PC-9 (cell line): ENCODE measurements at regions not wholly inside any gene's neighbourhood (a gene's known extent, or its start where the extent isn't known, plus 50 kb on each side); places are given as distances from the start of the nearest gene placed in this dataset.

Experiments used
- BruUV-seq: library from RNA; stranded (reverse); fragments of 400-500 nt; replicated peaks from 2 replicates; lab custom pipeline; 2021; lab: Mats Ljungman, UMichigan
- CTCF ChIA-PET: fragments of 300-600 bp; sonication (Branson Sonifier 250); formaldehyde crosslinking; loops from one replicate; lab custom pipeline; 2022; ENCODE audit warnings: antibody characterized with exemption; lab: Charles Lee
- POLR2A ChIA-PET: fragments of 300-600 bp; sonication (Branson Sonifier 250); formaldehyde crosslinking; loops from one replicate; lab custom pipeline; 2022; ENCODE audit warnings: antibody characterized with exemption; ENCODE audit not compliant: unreplicated experiment; lab: Charles Lee
- DNase-seq, 2 experiments: peaks; one replicate each; pipeline versions ENCODE4 v3.0.0 to v3.0.0-alpha.2; 2015 to 2022; ENCODE audit warnings: mixed read lengths in 1 of 2
- H2AFZ ChIP-seq: fragments of 200-600 bp; sonication (generic); 2 replicates; pipeline ENCODE4 v1.8.1; 2017; ENCODE audit warnings: antibody characterized with exemption
- H3F3A ChIP-seq: fragments of 200-600 bp; sonication (generic); 2 replicates; pipeline ENCODE4 v1.8.1; 2017; ENCODE audit warnings: antibody characterized with exemption, mild to moderate bottlenecking, low read depth; ENCODE audit not compliant: insufficient read depth
- H3K27ac ChIP-seq: fragments of 200-600 bp; sonication (generic); 2 replicates; pipeline ENCODE4 v1.6.1; 2016; ENCODE audit warnings: mixed run types
- H3K27me3 ChIP-seq: fragments of 200-600 bp; sonication (generic); 2 replicates; pipeline ENCODE4 v1.6.1; 2016; ENCODE audit warnings: low read depth, mixed run types; ENCODE audit not compliant: insufficient read depth
- H3K36me3 ChIP-seq: fragments of 200-600 bp; sonication (generic); 2 replicates; pipeline ENCODE4 v1.6.1; 2016; ENCODE audit warnings: low read depth, mixed run types
- H3K4me1 ChIP-seq: fragments of 200-600 bp; sonication (generic); replicated peaks from 2 replicates; pipeline ENCODE4 v1.6.1; 2016; ENCODE audit warnings: mixed run types; ENCODE audit not compliant: insufficient read depth
- H3K4me2 ChIP-seq: fragments of 200-600 bp; sonication (generic); 2 replicates; pipeline ENCODE4 v1.6.1; 2017; ENCODE audit warnings: mixed run types
- H3K4me3 ChIP-seq: fragments of 200-600 bp; sonication (generic); 2 replicates; pipeline ENCODE4 v1.6.1; 2016; ENCODE audit warnings: mixed run types
- H3K79me2 ChIP-seq: fragments of 200-600 bp; sonication (generic); 2 replicates; pipeline ENCODE4 v1.6.1; 2017; ENCODE audit warnings: low read depth, mixed run types
- H3K9me2 ChIP-seq: fragments of 200-600 bp; sonication (generic); 2 replicates; pipeline ENCODE4 v1.8.1; 2017; ENCODE audit warnings: mild to moderate bottlenecking; ENCODE audit not compliant: insufficient read depth
- H3K9me3 ChIP-seq: fragments of 200-600 bp; sonication (generic); 2 replicates; pipeline ENCODE4 v1.8.1; 2016; ENCODE audit warnings: low read depth; ENCODE audit not compliant: insufficient read depth
- H4K20me1 ChIP-seq: fragments of 200-600 bp; sonication (generic); 2 replicates; pipeline ENCODE4 v1.8.1; 2017; ENCODE audit not compliant: insufficient read depth
- CTCF ChIP-seq: fragments of 200-600 bp; sonication (generic); conservative IDR thresholded peaks from 2 replicates; pipeline ENCODE4 v1.6.1; 2017; ENCODE audit warnings: mixed run types, antibody characterized with exemption, mild to moderate bottlenecking, moderate library complexity
- EZH2 ChIP-seq: fragments of 200-600 bp; sonication (generic); IDR thresholded peaks from 2 replicates; pipeline ENCODE4 v1.8.0; 2017; ENCODE audit warnings: antibody characterized with exemption, low read depth
- intact Hi-C: fragments of 100-400 bp; cut with micrococcal nuclease; formaldehyde crosslinking; loops from one replicate; pipeline ENCODE4 v1.10.0; 2022; ENCODE audit not compliant: unreplicated experiment

GRCh38 chr22:48677621-48678020 lies 1150.1 kb downstream of the BRD1 start:
- BruUV-seq: no TSS peak
- no peak overlapping the region for H3K27ac ChIP-seq
- TF ChIP-seq CTCF (no peak), EZH2 (no peak)
- no peaks in the 10 kb centered on the region for H3K9me3 ChIP-seq
- peaks cover 4% of the 10 kb centered on the region; the same call in 1 of the 2 replicates for H4K20me1 ChIP-seq
- no peaks in the 10 kb centered on the region for H3K4me1 ChIP-seq
- CTCF ChIA-PET: no interaction called here
- no peak overlapping the region for H2AFZ ChIP-seq
- POLR2A ChIA-PET: no interaction called here
- H3K79me2 ChIP-seq: no peaks in the 10 kb centered on the region
- DNase-seq: no peak
- H3K4me3 ChIP-seq: no peak overlapping the region
- no peaks in the 10 kb centered on the region for H3K36me3 ChIP-seq
- peaks cover 91% of the 10 kb centered on the region for H3K27me3 ChIP-seq
- no peaks in the 10 kb centered on the region for H3F3A ChIP-seq
- intact Hi-C loops: no loop called here
- H3K9me2 ChIP-seq: no peaks in the 10 kb centered on the region
- no peak overlapping the region for H3K4me2 ChIP-seq

GRCh38 chr22:48677168-48677520 lies 1150.5 kb downstream of the BRD1 start:
- ChIA-PET CTCF (no interaction called here), POLR2A (no interaction called here)
- no TSS peak for BruUV-seq
- Histone ChIP-seq H3K4me3 (no peak overlapping the region), H3K79me2 (no peaks in the 10 kb centered on the region), H3F3A (no peaks in the 10 kb centered on the region), H3K9me2 (no peaks in the 10 kb centered on the region), H3K4me1 (no peaks in the 10 kb centered on the region), H3K9me3 (no peaks in the 10 kb centered on the region), H3K27ac (no peak overlapping the region), H4K20me1 (peaks cover 4% of the 10 kb centered on the region; the same call in 1 of the 2 replicates), H2AFZ (no peak overlapping the region), H3K4me2 (no peak overlapping the region), H3K27me3 (peaks cover 91% of the 10 kb centered on the region), H3K36me3 (no peaks in the 10 kb centered on the region)
- TF ChIP-seq EZH2 (no peak; the same call in 1 of the 2 replicates), CTCF (no peak)
- intact Hi-C loops: no loop called here
- no peak for DNase-seq

DNA sequence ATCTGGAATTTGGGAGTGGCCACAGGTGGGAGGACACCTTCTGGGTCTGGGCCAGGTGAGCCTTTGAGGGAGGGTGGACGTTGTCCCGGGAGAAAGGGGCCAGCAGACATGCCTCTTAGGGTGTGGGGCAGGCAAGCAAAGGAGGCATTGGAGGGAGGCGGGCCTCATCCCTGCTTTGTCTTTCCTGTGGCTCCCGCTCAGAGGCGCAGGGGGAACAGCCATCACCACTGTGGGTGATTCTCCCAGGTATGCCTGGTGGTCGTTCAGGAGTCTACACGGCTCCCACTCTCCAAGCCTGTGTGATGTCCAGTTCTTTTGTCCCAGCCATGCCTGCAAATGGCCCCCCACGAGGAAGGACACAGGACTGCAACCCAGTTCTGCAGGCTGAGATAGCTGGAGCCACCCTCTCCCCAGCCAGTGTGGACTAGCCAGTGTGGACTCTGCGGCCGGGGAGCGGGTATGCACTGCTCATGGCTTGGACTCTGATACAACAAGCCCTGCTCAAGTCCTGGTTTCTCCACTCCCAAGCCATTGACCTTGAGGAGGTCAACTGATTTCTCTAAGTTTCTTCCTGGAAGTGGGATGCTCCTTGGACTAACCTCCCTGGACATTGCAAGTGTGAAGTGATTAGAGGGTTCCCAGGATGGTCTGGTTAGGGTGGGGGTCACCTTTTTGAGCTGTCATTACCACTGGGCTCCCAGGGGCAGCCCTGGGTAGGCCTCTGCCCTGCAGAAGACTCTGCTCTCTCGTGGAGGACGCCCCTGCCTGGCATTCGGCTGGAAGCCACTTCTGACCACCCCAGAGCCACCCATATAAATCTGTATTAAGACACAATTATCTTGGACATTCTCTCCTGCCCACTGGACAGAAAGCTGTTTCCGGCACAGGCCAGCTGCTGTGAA lies 1151.2 kb downstream of the BRD1 start:
- CTCF ChIA-PET: no interaction called here
- peaks cover 4% of the 10 kb centered on the region; the same call in 1 of the 2 replicates for H4K20me1 ChIP-seq
- H3K4me3 ChIP-seq: no peak overlapping the region
- H3K27ac ChIP-seq: no peak overlapping the region
- H3K79me2 ChIP-seq: no peaks in the 10 kb centered on the region
- intact Hi-C loops: no loop called here
- no TSS peak for BruUV-seq
- no peak for DNase-seq
- TF ChIP-seq EZH2 (no peak), CTCF (no peak)
- peaks cover 91% of the 10 kb centered on the region for H3K27me3 ChIP-seq
- H3K4me2 ChIP-seq: no peak overlapping the region
- H3K9me2 ChIP-seq: no peaks in the 10 kb centered on the region
- H3K4me1 ChIP-seq: no peaks in the 10 kb centered on the region
- H3K9me3 ChIP-seq: no peaks in the 10 kb centered on the region
- H3K36me3 ChIP-seq: no peaks in the 10 kb centered on the region
- POLR2A ChIA-PET: no interaction called here
- no peak overlapping the region for H2AFZ ChIP-seq
- H3F3A ChIP-seq: no peaks in the 10 kb centered on the region
